ENCODE measurements at regions not wholly inside any gene's neighbourhood (a gene's known extent, or its start where the extent isn't known, plus 50 kb on each side); places are given as distances from the start of the nearest gene placed in this dataset.
"Not testable (repeated sequence)": the region's sequence is repeated elsewhere in the genome, so short reads cannot be mapped to it uniquely, and the experiment has no call there.

DNA sequence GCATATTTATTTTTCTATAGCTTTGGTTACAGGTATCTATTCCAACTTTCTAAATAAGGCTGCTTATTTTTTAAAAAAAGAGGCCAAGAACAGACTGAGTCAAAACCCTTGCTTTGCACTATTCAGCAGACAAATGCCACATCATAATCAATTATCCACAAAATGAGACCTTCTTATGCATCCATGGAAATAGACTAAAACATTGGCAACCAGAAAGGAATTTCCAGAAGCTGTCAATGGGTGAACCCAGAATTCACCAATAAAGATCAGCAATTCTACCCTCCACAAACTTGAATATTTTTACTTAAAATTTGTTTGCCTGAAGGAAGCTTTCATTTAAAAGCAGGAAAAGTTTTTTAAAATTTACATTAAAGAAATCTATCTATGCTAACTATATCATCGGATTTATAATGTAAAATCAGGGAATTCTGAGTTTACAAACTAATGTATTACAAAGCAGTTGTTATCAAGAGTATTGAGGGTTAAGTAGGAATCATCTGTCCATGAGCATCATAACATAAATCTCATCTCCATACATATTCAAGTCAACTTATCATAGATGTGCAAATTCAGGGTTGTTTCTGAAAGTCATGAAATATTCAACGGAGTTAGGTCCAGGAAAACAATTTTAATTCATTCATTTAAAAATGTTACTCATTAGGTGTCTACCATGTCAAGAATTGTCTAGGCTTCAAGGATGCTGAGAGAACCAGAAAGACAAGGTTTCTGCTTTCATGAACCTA is 548.0 kb downstream of the SATB2 start:
- DNase-seq, result no peak

DNA sequence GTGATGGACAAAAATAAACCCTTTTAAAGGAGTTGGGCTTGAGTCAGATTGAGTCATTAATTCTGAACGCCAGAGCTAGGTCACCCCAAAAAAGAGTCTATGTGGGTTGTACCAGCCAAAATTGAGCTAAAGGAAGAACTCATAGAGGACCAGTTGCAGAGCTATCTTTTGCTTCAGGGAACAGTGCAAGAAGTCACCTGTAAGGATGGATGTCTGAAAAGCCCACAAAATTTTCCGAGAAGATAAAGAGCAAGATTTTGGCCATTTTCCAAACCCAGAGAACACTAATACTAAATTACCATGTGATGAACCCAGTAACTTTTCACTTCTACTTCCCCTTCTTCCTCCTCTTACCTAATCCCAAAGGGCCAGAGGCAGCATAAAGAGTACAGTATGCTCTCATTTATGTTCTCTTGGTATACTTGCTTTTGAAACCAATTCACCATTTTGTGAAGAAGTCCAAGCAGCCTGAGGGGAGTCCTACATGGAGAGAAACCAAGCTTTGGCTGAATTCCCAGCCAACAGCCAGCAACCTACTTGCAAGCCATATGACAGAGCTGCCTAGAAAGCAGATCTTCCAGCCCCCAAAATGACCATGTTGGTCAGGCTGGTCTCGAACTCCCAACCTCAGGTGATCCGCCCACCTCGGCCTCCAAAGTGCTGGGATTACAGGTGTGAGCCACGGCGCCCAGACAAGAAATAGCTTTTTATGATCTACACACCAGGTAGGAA is 551.7 kb downstream of the SATB2 start:
- DNase-seq, result no peak

GRCh38 chr2:198901894-198902293 is 555.8 kb downstream of the SATB2 start:
- no peak for DNase-seq

- no peak for DNase-seq
Measured at GRCh38 chr2:198900141-198900540, 557.6 kb downstream of the SATB2 start.

GRCh38 chr2:198890490-198890889 is 567.2 kb downstream of the SATB2 start:
- DNase-seq, result no peak

DNA sequence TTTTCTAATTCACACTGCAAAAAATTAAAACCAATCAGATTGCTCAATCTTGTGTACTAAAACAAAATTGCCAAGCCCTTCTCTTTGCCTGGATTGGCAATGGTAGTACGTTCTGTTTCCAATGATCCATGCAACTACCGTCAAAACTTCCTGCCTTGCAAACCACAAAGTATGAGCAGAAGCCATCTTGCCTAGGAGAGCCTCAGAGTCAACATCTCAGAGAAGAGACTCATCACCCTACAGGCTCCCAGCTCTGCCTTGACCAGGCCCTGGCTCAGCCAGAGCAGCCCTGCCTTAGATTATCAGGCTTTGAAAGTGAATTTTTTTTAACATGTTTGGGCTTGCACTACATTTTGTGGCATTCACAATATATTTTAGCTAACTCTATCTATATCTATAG is 574.1 kb downstream of the SATB2 start:
- DNase-seq, result no peak

- DNase-seq, result no peak
Measured at GRCh38 chr2:198880986-198881385, 576.8 kb downstream of the SATB2 start.

DNA sequence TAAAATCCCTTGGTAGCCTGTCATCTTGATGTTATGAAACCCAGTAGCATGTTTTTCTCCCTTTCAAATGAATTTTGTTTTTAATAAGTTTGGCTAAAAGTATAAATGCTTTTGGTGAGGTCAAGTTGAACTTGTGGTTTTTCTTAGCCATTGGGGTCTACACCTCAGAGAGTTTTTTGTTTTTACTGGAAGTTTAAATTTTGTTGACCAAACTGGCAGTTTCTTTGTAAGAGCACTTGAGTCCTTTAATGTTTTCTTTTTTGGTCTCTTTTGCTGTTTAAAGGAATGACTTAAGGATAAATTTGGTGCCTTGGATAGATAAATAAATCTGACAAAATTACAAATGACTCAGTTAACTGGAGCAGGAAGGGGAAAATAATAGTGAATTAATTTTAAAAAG is 577.3 kb downstream of the SATB2 start:
- no peak for DNase-seq

DNA sequence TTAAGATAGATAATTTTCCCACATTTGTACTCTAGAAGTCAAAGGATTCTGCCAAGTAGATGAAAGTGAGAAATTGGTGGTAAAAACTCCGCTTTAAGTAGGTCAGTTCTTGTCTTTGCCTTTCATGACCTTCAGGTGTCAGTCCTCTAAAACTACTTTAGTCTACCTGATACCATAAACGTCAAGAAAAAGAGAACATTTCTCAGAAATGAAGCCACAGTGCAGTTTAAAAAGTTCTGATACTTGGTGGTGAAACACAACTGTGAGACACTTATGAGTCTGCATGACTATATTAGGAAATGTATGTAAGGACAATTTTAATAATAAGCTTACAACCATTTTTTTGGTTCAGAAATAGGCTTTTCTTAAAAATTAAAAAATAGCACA is 583.3 kb downstream of the SATB2 start:
- DNase-seq, result no peak

DNA sequence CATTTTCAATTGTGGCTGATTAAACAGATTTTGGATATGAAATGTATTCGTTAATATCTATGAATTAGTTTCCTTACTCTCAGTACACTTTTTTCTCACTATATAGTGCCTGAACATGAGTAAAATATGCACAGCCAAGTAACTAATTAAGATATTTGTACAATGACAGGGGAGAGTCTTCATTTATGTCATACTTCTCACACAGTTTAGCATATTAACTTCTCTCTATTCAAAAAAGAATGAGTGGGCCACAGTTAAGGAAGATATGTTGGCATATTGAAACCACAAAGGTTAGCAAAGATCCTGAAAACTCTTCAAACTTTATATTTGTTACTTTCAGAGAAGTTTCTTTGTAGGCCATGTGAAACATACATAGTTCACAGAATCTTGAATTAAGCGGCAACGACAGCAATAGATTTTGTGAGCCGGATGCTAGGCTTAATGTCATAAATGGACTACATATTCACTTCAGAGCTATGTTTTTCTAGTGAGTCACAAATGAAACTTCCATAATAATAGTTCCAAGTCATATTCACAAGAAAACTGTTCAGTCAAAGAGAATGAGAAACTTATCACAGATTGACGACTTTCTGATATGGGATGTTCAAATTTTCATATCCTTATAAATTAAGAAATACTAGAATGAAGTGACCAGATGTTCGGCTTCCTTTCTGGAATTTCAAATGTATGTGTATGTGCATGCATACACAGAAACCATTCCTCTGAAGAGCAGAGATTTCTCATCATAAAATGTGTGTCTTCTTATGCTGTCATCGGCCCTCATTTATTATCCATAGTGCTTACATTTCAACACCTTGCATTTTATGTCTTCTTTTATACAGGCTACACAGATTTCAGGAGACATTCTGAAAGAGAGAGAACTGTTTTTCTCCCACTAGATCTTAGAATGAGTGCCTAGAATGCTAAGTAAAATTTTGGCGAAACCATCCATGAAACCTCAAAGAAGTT is 584.0 kb downstream of the SATB2 start:
- no peak for DNase-seq

DNA sequence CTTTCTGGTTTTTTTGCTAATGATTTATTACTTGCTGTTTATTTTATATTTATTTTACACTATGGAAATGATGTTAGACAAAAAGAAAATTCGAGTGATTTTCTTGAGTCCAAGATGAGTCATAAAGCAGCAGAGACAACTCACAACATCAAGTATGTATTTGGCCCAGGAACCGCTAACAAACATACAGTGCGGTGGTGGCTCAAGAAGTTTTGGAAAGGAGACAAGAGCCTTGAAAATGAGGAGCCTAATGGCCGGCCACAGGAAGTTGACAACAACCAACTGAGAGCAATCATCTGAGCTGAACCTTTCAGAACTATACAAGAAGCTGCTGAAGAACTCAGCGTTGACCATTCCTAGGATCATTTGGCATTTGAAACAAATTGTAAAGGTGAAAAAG is 594.1 kb downstream of the SATB2 start:
- DNase-seq, result no peak

DNA sequence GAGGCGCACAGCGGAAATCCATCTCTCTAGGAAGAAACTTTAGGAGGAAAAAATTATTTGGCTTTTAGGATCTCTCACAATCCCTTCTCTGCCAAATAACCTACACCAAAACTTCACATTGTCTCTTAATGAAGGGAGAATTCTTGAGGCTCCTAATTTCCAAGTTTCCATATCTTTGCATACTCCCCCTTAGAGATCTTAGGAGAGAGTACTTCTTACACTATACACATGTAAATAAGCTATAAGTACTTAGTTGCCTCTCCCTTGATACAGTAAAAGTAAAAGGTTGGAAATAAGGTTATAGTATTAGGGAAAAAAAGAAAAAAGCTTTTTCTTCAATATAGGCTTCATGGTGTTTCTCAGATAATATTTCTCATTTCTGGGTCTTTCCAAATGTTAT is 596.7 kb downstream of the SATB2 start:
- no peak for DNase-seq

GRCh38 chr2:198857246-198857645 is 600.5 kb downstream of the SATB2 start:
- no peak for DNase-seq

GRCh38 chr2:198855746-198856145 is 602.0 kb downstream of the SATB2 start:
- DNase-seq, result not testable (repeated sequence)

- DNase-seq, result no peak
Measured at GRCh38 chr2:198852248-198852647, 605.5 kb downstream of the SATB2 start.

DNA sequence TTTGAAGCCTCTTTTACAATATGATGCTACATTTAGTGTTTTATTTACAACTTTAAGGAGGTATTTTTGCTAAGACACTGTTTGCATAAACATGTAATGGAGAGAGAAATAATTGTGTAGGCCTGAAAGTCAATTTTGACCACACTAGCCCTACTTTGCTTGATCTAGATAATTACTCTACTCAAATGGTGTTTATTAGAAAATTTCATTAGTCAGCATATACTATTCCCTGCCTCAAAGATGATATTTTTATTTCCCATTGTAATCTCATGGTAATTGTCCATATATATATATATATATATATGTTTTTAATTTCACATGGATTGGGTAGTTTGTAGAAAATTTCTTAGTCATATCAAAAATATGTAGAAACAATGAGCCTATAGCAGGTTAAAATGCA is 632.2 kb downstream of the SATB2 start:
- DNase-seq, result no peak

GRCh38 chr2:198817536-198817935 is 640.2 kb downstream of the SATB2 start:
- no peak for DNase-seq

- DNase-seq, result no peak
Measured at GRCh38 chr2:198815626-198816025, 642.1 kb downstream of the SATB2 start.

- no peak for DNase-seq
Measured at GRCh38 chr2:198811198-198811597, 646.5 kb downstream of the SATB2 start.

DNA sequence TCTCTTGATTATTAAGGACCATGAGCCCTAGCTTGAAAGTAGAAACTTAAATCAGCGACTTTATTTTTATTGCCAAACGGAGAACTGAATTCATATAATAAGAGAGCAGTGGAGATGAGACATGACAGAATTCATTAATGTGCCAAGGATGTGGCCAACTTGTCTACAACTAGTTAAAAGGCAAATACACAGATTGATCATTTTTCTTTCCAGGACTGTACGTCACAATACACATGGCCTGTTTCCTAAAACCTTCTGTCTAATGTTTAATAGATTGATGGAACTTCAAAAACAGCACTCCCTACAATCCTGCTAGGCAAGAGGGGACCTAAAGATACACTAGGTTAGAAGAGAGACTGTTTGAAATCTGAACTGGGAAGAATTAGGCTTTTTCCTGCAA is 647.8 kb downstream of the SATB2 start:
- DNase-seq, result no peak

DNA sequence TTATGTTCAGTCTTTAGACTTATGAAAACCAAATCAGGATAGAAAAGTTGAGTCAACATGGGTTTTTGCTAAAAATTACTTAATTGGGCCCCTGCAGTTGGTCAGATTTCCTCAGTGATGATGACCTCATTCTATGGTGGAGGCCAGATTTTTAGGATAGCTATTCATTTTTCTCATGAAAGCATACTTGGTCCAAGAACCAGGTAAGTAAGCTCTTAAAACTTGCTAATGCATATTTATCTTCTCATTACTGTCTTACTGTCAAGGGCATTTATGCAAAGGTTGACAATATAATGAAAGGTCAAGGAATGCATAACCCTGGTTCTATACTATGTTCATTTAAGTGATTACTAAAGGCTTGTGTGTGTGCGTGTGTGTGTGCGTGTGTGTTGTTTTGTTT is 650.6 kb downstream of the SATB2 start:
- DNase-seq, result no peak

- DNase-seq, result no peak
Measured at GRCh38 chr2:198795419-198795818, 662.3 kb downstream of the SATB2 start.

- no peak for DNase-seq
Measured at GRCh38 chr2:198791623-198792022, 666.1 kb downstream of the SATB2 start.

DNA sequence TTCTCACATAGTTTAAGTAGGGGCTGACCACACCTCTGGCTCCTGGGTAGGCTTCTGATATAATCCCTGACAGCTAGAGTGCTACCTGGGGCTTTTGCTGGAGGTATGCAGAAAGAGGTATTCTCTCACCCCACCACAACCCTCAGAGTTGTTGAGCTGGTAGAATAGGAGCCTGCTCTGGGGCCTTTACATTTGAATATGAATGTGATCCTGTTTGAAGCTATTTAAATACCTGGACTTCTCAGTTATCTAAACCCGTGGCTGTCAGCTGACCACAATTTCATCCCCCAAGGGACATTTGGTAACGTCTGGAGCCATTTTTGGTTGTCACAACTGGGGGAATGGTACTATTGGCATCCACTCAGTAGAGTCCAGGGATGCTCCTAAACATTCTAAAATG is 669.1 kb downstream of the SATB2 start:
- no peak for DNase-seq

Data from CD4-positive, alpha-beta T cell treated with Interferon gamma for 1 hour (primary cell).